ENCODE measurements at regions not wholly inside any gene's neighbourhood (a gene's known extent, or its start where the extent isn't known, plus 50 kb on each side); places are given as distances from the start of the nearest gene placed in this dataset.

GRCh38 chr14:28911521-28911920, 144.9 kb downstream of the FOXG1 start:
- Histone ChIP-seq H2AFZ (ENCODE audit: low read length) (no peak overlapping the region), H4K8ac (ENCODE audit: extremely low read depth, insufficient read depth, low read length) (no peak overlapping the region), H3K23me2 (ENCODE audit: low read depth, low read length) (no peaks in the 10 kb centered on the region), H3K4me3 (ENCODE audit: extremely low read depth in 1 of 4, insufficient read depth in 2 of 4, low read depth in 3 of 4, low read length in 4 of 4) (no peak overlapping the region), H3K18ac (ENCODE audit: extremely low read depth, low read length) (no peak overlapping the region), H3K36me3 (ENCODE audit: control insufficient read depth in 2 of 4, insufficient read depth in 4 of 4, low read length in 3 of 4) (no peaks in the 10 kb centered on the region), H3K79me1 (ENCODE audit: low read depth, low read length) (no peaks in the 10 kb centered on the region), H3K14ac (ENCODE audit: insufficient read length) (no peak overlapping the region), H4K20me1 (replicated peaks in 1 of 2; ENCODE audit: control insufficient read depth in 1 of 2, insufficient read depth in 2 of 2, low read length in 2 of 2) (no peaks in the 10 kb centered on the region), H2BK12ac (ENCODE audit: low read depth, low read length) (no peak overlapping the region), H4K91ac (replicated peaks; ENCODE audit: insufficient read length, low read length) (no peak overlapping the region), H2AK5ac (ENCODE audit: low read depth, low read length) (no peak overlapping the region), H3K23ac (ENCODE audit: insufficient read length) (no peak overlapping the region), H3K9me3 (ENCODE audit: insufficient read depth in 2 of 2, low read depth in 1 of 2, low read length in 1 of 2) (no peaks in the 10 kb centered on the region), H3K9ac (replicated peaks in 1 of 4; ENCODE audit: extremely low read depth in 1 of 4, low read depth in 3 of 4, low read length in 3 of 4) (no peak overlapping the region), H2BK20ac (ENCODE audit: low read length) (no peak overlapping the region), H2BK15ac (ENCODE audit: low read length) (no peak overlapping the region), H4K5ac (ENCODE audit: insufficient read length, low read depth, low read length) (no peak overlapping the region), H3K4ac (replicated peaks; ENCODE audit: insufficient read length, low read depth, low read length) (no peak overlapping the region), H3K56ac (replicated peaks; ENCODE audit: insufficient read length, low read depth, low read length) (no peak overlapping the region), H2BK120ac (replicated peaks; ENCODE audit: low read depth, low read length) (no peak overlapping the region), H3K4me1 (replicated peaks in 1 of 4; ENCODE audit: control insufficient read depth in 3 of 4, insufficient read depth in 4 of 4, low read length in 3 of 4) (no peaks in the 10 kb centered on the region), H3K79me2 (ENCODE audit: control insufficient read depth in 1 of 2, insufficient read depth in 2 of 2, low read length in 2 of 2) (no peaks in the 10 kb centered on the region), H3K27ac (ENCODE audit: low read depth, low read length) (no peak overlapping the region), H2BK5ac (ENCODE audit: low read depth, low read length) (no peak overlapping the region), H3K4me2 (ENCODE audit: insufficient read depth in 1 of 2, low read depth in 2 of 2, low read length in 2 of 2) (no peak overlapping the region), H3K27me3 (replicated peaks in 1 of 4; ENCODE audit: control insufficient read depth in 3 of 4, extremely low read depth in 1 of 4, insufficient read depth in 3 of 4, low read length in 3 of 4) (no peaks in the 10 kb centered on the region)
- DNase-seq (ENCODE audit: low read depth in 1 of 2, low spot score in 2 of 2): no peak
- ChIA-PET CTCF (ENCODE audit: partially characterized antibody) (no interaction called here), POLR2A (ENCODE audit: partially characterized antibody) (no interaction called here)
- TF ChIP-seq SRF (IDR thresholded peaks at IDR 0.05; ENCODE audit: low read depth, low read length) (no peak), GABPA (IDR thresholded peaks at IDR 0.05; ENCODE audit: borderline replicate concordance, insufficient read depth, low read length) (no peak), CEBPB (IDR thresholded peaks at IDR 0.05; ENCODE audit: low read depth, low read length) (no peak), ASH2L (IDR thresholded peaks at IDR 0.05; ENCODE audit: low read length) (no peak), HDAC6 (IDR thresholded peaks at IDR 0.05; ENCODE audit: low read depth, low read length) (no peak), RNF2 (IDR thresholded peaks at IDR 0.05; ENCODE audit: borderline replicate concordance, low read depth, low read length, missing control alignments, poor library complexity, severe bottlenecking) (no peak), KDM4A (IDR thresholded peaks at IDR 0.05; ENCODE audit: low read depth, low read length, severe bottlenecking) (no peak), NRF1 (IDR thresholded peaks at IDR 0.05; ENCODE audit: low read depth, low read length) (no peak), RBBP5 (IDR thresholded peaks at IDR 0.05; ENCODE audit: borderline replicate concordance, low read depth, low read length) (no peak), SIX5 (IDR thresholded peaks at IDR 0.05; ENCODE audit: low read depth, low read length) (no peak), EP300 (IDR thresholded peaks at IDR 0.05; ENCODE audit: borderline replicate concordance in 1 of 2, low read depth in 2 of 2, low read length in 2 of 2) (no peak), HDAC2 (IDR thresholded peaks at IDR 0.05; ENCODE audit: borderline replicate concordance in 1 of 2, low read depth in 2 of 2, low read length in 2 of 2) (no peak), BACH1 (IDR thresholded peaks at IDR 0.05; ENCODE audit: low read length) (no peak), TEAD4 (IDR thresholded peaks at IDR 0.05; ENCODE audit: low read depth, low read length) (no peak)
- FAIRE-seq: no peak
